HUDEP-2 (cell line): ENCODE measurements at regions not wholly inside any gene's neighbourhood (a gene's known extent, or its start where the extent isn't known, plus 50 kb on each side); places are given as distances from the start of the nearest gene placed in this dataset.
"Not testable (repeated sequence)": the region's sequence is repeated elsewhere in the genome, so short reads cannot be mapped to it uniquely, and the experiment has no call there.

Source experiments
- DNase-seq, 76 experiments: peaks; one replicate each; lab custom pipeline; 2025; ENCODE audit not compliant: unreplicated experiment in 76 of 76; lab: John Stamatoyannopoulos, UW

DNA sequence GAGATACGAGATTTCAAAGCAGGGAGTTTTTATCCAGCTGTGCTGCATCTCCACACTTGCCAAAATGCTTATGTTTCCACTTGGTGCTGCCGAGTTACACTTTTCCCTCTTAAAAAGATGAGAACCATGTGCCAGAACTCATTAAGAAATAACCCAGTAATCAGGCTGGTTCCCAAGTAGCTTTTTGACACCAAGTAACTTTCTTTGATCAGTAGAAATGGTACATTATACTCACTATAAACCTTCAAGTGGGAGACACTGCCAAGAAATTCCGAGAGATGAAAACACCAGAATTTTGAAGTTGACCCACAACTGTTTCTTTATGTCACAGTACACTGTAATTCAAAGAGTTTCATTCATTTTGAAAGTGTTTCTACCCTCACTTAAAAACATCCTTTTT, 164.6 kb upstream of the CCDC54 start:
- no peak for DNase-seq

DNA sequence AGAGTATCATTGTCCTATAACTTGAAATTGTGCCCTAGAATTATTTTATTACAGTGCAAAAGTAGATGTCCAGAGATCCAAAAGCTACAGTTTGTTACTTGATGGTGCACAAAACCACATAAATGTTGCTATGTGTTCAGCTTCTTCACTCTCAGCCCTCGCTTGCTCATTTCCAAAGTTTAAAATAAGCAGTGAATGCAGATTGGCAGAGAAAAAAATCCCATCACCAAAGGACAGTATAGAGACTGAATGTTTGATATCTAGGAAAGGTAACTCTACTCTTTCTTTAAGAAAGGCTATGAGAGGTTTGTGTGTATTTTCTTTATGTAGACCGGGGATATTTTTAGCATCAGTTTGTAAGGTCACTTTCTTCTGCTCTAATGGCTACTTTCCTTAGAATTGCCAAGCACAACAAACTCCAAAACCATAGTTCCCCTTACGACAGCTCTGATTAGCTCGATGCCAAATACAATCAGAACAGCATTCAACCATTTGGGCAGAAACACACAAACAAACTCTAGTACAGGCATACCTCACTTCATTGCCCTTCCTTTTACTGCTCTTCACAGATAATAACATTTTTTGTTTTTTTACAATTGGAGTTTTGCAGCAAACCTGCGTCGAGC, 164.1 kb upstream of the CCDC54 start:
- DNase-seq: no peak

DNA sequence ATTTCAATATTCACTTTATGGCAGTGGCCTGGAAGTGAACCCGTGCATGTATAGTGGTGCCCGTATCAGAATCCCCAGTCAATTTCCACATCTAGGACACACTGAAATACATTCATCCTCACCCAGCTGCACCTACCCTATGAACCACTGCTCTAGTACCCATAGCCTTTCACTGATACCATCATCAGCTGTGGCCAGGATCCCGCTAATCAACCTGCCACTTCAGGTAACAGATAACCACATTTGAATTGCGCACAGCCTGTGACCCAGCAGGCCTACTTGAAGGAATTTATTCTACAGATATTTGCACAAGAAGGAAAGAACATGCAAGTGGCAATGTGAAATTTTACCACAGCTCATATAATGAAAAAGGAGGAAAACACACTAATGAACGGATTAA, 161.0 kb upstream of the CCDC54 start:
- DNase-seq: no peak

DNA sequence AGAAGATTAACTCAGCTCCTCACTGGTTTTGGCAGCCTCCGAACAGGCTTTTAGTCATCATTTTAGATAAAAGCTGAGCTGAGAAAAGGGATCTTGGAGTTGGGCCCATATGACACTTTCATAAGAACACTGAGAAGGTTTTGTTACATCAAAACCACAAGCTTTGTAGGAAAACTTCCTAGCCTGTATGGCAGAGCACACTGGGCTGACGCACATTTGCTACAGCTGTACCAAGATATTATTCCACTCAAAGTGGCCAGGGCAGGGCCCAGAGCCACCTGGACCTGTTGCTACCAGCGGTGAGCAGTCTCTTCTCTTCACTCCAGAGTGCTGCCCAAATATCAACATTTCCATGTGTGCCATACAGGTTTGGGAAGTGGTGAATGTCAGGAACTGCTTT, 160.5 kb upstream of the CCDC54 start:
- DNase-seq: no peak

DNA sequence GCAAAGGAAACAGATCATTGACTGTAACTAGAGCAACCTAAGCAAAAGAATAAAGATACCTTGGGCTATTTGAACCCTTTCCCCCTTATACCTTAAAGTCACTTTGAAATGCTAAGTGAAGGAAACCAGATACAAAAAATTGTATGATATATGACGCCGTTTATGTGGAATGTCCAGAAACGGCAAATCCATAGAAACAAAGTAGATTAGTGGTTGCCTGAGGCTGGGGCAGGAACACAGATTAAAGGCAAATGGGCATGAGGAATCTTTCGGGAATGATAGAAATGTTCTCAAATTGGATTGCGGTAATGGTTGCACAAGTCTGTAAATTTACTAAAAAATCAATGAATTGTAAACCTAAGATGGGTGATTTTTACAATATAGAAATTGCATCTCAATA, 160.1 kb upstream of the CCDC54 start:
- DNase-seq: no peak

DNA sequence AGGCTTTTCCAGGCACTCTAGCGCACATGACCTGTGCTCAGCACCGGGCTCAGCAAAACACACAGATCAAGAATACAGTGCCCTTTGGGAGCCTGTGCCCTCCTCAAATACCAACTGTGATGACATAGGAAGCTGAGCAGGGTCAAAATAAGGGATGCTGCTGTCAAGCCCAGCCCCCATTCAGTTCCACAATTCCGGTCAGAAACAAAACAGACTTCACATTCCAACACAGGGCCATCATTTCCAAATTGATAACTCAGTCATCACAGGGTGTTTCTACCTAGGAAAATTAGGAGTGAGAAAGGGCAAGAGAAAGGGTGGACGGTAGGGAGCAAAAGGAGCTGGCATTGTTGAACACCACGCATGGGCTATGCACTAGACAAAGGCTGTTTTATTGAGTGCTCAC, 158.4 kb upstream of the CCDC54 start:
- DNase-seq: no peak

DNA sequence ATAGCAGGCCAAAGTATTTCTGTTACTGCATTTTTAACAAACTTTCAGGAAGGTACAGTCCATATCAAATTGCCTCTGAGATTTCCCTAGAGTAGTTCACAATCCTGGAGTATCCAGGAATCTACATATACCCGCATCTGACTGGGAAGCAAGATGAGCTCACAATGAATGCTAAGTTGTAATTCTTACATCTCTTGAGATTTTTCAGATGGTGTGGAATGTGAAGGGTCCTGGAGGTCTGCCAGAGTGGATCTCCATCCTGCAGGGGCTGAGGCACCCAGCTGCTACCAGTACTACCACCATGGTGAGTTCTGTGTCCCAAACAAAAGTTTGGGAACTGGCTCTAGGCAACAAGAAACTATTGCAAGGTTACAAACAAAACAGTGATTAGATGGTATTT, 156.7 kb upstream of the CCDC54 start:
- no peak for DNase-seq

DNA sequence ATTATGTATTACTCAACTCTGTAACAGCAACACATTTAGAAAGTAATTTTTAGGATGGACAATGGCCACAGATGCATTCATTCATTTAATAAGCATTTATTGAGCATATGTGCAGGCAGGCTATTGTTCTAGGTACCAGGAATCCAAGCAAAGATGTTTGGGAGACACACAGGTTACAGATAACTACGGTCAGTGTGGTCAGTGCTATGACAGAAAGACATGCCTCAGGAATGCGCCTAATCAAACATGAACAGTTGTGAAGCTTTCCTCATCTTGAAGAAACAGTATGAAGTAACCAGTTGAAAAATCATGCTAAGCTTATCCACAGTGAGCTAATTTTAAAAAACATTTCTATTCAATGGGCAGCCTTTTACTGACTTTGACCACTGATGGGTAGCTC, 155.4 kb upstream of the CCDC54 start:
- DNase-seq: no peak

DNA sequence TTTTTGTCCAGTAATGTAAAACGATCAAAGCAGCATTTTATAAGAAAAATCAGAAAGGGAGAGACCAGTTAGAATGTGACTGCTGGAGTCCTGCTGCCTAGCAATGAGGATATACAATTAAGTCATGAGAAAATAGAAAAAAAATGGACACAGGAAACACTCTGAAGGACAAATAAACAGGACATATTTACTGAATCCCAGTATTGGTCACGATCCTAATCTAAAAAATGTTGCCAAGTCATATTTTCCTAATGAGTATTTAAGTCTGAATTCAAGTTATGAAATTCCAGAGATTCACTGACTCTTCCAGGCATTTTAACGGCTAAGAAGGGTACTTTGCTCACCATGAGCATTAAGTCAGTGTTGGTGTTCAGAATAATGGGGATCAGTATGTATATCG, 154.3 kb upstream of the CCDC54 start:
- DNase-seq: no peak

DNA sequence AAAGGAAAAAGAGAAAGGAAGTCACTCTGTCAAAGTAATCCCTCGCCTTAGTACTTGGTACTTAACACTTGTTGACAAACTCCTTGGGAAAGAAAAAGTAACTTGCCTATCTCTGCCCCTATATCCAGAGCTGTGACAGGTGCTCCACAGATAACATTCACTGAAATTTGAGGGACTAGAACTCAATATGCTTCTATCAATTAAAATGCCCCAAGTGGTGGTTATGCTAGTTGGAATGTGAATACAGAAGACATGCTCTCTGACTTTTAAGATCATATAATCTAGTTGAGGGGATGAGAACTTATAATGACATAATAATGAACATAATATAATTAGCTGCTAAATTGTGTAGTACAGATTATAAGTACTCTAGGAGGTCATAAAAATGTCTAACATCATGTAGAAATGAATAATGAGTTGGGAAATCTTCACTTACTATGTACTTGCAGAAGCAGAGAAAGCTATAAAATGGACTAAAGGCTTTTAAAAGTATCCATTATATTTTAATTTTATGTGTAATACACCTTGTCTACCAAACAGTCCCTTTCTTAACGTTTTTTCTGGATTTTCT, 153.1 kb upstream of the CCDC54 start:
- no peak for DNase-seq

DNA sequence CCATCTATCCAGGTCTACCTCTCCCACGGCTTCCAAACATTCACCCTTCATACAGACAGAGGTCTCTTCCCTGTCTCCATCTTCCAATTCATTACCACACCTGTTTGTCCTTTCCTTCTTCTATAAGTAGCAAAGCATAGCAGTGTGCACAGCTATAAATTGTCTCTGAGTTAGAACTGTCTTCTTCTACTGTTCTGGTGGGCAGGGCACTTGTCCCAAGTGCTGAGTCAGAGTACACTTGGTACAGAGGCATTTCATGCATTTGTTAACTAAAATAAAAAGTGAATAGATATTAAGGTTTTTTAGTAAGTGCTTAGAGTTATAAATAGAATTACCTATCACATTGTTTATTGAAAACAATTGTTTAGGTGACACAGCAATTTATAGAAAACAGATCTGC, 150.1 kb upstream of the CCDC54 start:
- DNase-seq: no peak

DNA sequence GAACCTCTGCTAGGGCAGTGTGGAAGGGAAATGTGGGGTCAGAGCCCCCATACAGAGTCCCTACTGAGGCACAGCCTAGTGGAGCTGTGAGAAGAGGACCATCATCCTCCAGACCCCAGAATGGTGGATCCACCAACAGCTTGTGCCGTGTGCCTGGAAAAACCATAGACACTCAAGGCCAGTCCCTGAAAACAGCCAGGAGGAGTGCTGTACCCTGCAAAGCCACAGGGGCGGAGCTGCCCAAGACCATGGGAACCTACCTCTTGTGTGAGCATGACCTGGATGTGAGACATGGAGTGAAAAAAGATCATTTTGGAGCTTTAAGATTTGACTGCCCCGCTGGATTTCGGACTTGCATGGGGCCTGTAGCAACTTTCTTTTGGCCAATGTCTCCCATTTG, 143.4 kb upstream of the CCDC54 start:
- not testable (repeated sequence) for DNase-seq

DNA sequence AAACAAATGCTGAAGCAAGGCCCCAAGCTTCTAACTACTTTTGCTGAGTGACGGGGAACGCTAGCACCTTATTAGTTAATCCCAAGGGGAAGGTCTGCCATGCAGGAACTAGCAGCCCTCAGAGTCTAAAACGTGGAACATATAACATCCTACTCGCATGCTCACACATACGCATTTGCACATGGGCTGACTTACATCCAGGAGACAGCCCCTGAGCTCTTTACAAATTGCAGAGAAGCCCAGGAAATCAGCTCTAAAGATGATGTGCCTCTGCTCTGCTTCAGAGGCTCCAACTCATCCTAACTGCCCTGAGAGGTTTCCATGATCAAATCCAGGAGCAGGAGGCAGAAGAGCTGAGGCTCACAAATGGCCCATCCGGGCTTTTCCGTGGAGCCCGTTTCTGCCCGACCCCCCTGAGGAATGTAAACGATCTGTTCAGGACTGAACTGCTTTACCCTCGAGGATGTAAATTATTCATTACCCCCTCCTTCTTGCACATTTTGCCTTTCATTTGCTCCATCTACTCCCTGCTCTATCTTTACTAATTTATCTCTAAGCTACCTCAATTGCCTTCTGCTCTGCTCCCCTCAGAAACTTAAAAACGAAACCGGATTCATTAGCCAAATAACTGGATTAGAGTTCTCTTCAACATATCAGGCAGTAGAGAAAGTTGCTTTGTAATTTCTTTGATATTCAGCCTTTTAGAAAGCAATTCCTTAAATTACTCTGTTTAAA, 141.9 kb upstream of the CCDC54 start:
- no peak for DNase-seq

DNA sequence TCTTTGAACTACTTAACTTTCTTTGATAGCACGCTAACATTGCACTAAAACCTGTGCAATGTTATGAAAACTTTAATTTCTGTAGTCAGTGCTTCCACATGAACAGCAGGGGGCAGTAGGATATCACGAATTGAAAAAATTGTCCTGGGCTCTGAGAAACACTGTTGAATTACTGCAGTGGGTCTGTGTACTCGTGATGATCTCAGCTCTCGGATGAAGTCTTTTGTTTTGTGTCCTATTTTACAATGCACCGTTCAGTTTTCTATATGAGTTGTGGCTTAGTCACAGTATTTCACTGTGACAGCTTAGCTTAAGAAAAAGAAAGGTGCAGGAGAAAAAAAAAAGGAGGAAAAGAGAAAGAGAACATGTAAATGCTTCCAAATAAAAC, 141.3 kb upstream of the CCDC54 start:
- DNase-seq: peak in 55 of 76 experiments; percentile 1 to 76 (median 51)

DNA sequence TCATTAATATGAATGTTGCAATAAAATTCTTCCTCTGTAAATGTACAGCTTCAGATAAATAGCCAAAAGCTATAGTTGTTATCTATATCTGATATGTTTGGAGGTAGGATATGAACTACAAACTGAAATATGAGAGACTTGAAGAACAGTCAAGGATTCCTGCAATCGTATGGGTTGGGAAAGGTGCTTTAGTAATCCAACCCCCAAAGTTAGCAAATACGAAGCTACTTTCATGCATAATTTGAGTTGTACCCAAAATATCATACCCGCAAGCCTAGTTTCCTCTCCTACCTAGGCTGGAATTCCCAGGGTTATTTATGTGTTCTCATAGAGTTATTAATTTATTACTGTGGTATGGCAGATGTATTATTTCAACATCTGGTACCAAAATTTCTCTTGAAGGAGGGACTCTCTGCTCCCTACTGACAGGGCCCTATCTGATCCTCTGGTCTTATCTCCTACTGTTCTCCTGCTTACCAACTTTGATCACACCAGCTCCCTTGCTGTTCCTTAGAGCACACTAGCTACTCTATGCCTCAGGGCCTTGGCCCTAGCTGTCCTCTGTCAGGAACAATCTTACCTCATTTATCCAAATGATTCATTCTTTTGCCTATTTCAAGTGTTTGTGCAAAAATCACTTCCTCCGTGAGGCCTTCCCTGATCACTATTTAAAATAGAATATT, 140.4 kb upstream of the CCDC54 start:
- peak in 18 of 76 experiments; percentile 2 to 51 (median 13) for DNase-seq

DNA sequence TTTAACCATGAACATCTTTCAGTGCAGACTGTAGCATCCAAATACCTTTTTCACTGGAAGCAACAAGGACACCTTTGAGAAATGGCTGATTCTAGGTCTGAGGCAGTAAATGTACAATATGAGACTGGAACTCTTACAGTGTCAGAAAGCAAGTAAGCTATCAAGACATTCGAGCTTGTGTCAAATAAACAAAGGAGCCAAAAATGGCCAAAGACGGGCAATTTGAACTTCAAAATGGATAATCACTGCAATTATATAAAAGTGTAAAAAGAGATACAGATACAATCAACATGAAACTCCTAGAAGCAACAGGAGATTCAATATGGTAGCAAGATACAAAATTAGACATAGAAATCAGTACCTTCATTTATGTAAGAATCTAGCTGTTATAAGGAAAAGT, 138.5 kb upstream of the CCDC54 start:
- no peak for DNase-seq

DNA sequence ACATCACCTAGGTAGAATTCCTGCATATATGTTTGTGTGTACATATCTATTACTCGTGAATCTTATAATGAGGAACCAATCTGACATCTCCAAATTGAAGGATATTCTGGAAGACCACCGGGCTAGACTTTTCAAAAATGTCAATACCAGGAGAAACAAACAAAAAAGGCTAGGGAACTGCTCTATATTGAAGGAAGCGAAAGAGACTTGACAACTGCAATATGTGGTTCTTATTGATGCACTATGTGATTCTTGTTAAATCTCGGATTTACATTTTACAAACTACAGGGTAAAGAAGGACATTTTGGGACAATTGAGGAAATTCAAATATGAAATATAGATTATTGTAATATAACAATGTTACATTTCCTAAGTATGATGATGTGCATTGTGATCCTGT, 137.5 kb upstream of the CCDC54 start:
- DNase-seq: no peak

DNA sequence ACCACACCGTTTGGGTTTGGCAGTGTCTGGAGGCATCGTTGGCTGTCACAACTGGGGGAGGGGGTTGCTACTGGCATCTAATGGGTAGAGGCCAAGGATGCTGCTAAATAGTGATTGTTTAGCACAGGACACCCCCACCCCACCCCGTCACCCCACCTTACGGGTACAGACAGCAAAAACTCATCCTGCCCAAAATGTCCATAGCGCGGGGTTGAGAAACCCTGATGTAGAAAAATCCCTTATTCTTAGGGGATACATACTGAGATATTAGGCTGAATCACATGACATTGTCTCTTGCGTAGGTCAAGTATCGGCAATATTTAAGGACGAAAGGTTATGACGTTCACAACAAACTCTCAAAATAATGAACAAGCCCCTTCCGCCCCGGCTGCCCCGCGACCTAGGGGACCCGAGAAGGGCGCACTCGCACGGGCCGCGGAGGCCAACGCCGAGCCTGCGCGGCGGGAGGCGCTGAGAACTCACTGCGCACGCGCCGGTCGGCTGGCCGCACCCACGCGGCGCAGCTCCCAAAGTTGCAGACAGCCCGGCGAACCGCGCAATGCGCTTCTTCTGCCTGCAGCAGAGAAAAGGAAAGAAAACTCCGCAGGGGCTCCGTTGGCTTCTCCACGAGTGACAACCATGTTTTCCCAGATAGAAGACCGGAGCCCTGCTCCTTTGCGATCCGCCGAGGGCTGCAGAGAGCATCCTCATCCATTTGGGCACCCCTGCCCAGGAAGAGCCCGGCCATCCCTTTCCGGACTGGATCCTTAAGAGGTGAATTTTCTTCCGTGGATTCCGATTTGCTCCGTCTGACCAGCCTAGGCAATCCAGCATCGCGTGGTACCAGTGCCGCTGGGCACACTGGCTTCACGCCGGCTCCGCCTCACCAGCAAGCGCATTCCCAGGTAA, 136.8 kb upstream of the CCDC54 start:
- peak in 72 of 76 experiments; percentile 3 to 71 (median 47) for DNase-seq

DNA sequence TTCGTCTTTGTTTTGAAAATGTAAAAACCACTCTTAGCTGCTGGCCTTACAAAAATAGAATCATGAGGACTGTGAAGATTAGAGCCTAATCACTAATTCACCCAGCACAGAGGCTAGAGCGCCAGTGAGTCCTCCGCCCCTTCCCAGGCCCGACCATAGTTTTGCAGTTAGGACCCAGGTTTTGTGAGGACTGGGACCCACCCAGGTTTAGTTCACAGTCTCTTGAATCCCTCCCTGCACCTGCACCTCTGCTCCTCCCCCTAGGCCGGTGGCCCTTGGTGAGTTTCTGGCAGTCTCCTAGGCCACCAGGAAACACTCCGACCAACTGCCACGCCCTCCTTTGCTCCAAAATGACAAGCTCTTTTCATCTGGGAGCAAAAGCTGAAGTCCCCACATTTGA, 136.0 kb upstream of the CCDC54 start:
- DNase-seq: peak in 35 of 76 experiments; percentile 4 to 40 (median 17)

DNA sequence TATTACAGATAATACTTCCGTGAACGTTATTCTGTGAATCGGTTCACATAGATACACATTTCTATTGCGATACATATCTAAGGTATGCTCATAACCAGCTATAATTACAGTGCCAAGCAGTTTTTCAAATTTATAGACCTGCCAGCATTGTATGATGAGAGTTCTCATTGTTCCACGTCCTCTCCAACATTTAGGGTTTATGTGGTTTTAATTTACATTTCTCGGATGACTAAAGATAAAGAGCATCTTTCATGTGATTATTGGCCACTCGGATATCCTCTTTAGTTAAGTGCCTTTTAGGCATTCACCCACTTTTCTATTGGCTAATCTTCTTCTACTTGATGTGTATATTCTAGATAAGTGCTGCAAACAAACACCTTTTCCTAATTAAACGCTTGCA, 134.7 kb upstream of the CCDC54 start:
- DNase-seq: no peak

DNA sequence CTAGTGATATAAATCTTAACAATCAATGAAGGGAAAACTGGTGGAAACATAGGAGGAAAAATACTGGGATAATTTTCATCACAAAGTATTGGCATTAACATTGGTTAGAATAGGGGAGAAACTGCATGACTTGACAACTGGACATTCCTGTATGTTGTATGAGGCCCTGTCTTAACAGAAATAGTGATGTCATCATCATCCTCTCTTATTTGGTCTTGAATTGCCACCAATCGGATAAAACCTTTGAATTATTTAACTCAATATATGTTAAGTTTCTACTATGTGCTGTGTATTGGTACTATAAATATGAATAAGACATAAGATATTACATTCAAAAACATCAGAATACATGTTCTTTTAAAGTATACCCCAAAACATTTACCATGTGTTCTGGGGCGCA, 130.1 kb upstream of the CCDC54 start:
- DNase-seq: no peak
